Smooth muscle cell of the brain vasculature (primary cell): ENCODE measurements at regions not wholly inside any gene's neighbourhood (a gene's known extent, or its start where the extent isn't known, plus 50 kb on each side); places are given as distances from the start of the nearest gene placed in this dataset.

Source experiments
- DNase-seq: peaks from one replicate; pipeline ENCODE4 v3.0.0-alpha.2; 2012; ENCODE audit warnings: low read depth, low spot score

GRCh38 chr6:44660561-44661220 lies 273.2 kb downstream of the CDC5L start:
- no peak for DNase-seq

GRCh38 chr6:44661221-44662008 lies 273.9 kb downstream of the CDC5L start:
- DNase-seq: no peak

GRCh38 chr6:44662461-44663121 lies 275.1 kb downstream of the CDC5L start:
- no peak for DNase-seq

GRCh38 chr6:44663860-44664634 lies 276.5 kb downstream of the CDC5L start:
- no peak for DNase-seq

GRCh38 chr6:44664716-44665115 lies 277.2 kb downstream of the CDC5L start:
- no peak for DNase-seq

GRCh38 chr6:44665143-44665542 lies 277.6 kb downstream of the CDC5L start:
- no peak for DNase-seq

GRCh38 chr6:44665683-44666082 lies 278.2 kb downstream of the CDC5L start:
- no peak for DNase-seq

- DNase-seq: no peak
These were observed 278.8 kb downstream of the CDC5L start for GRCh38 chr6:44666324-44666723.

- peak; percentile 60 for DNase-seq
These were observed 279.7 kb downstream of the CDC5L start for GRCh38 chr6:44667226-44667625.

- DNase-seq: no peak
These were observed 280.3 kb downstream of the CDC5L start for GRCh38 chr6:44667668-44668390.

GRCh38 chr6:44668391-44668930 lies 281.0 kb downstream of the CDC5L start:
- DNase-seq: no peak

GRCh38 chr6:44668976-44669934 lies 281.7 kb downstream of the CDC5L start:
- DNase-seq: no peak

- no peak for DNase-seq
These were observed 282.6 kb downstream of the CDC5L start for GRCh38 chr6:44670146-44670545.

- no peak for DNase-seq
These were observed 283.8 kb downstream of the CDC5L start for GRCh38 chr6:44671333-44671732.

- DNase-seq: no peak
These were observed 284.6 kb downstream of the CDC5L start for GRCh38 chr6:44672086-44672485.

- no peak for DNase-seq
These were observed 285.3 kb downstream of the CDC5L start for GRCh38 chr6:44672841-44673240.

- DNase-seq: no peak
These were observed 287.0 kb downstream of the CDC5L start for GRCh38 chr6:44674226-44675155.

GRCh38 chr6:44675449-44675848 lies 287.9 kb downstream of the CDC5L start:
- no peak for DNase-seq
